ENCODE measurements at regions not wholly inside any gene's neighbourhood (a gene's known extent, or its start where the extent isn't known, plus 50 kb on each side); places are given as distances from the start of the nearest gene placed in this dataset.

GRCh38 chr4:32147446-32148085 is 1427.4 kb downstream of the PCDH7 start:
- TF ChIP-seq CTCF (conservative IDR thresholded peaks at IDR 0.05; ENCODE audit: low read length) (no peak), EZH2phosphoT487 (IDR thresholded peaks at IDR 0.05; ENCODE audit: borderline replicate concordance) (no peak)

All from Loucy (cell line).